T follicular helper cell (primary cell): ENCODE measurements at regions not wholly inside any gene's neighbourhood (a gene's known extent, or its start where the extent isn't known, plus 50 kb on each side); places are given as distances from the start of the nearest gene placed in this dataset.

ENCODE experiments used
- DNase-seq: peaks from one replicate; pipeline ENCODE4 v3.0.0-alpha.2; 2020; ENCODE audit warnings: low read depth

DNA sequence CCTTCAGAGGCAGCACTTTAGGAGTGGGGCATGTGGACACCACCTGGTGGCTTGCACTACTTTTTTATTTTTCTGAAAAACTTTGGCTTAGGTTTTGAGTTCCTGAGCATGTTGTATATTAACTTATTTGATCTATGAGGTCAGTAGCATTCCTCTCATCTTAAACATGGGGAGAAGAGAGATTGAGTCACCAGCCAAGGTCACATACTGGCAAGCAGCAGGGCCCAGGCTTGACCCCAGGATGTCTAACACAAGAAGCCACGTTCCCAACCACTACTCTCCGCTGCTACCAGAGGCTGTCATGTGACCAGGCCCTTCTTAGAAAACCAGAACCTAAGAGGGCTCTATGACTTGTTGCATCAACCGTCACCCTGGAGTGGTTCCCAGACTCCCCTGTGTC is 210.3 kb upstream of the GPR26 start:
- DNase-seq: no peak

DNA sequence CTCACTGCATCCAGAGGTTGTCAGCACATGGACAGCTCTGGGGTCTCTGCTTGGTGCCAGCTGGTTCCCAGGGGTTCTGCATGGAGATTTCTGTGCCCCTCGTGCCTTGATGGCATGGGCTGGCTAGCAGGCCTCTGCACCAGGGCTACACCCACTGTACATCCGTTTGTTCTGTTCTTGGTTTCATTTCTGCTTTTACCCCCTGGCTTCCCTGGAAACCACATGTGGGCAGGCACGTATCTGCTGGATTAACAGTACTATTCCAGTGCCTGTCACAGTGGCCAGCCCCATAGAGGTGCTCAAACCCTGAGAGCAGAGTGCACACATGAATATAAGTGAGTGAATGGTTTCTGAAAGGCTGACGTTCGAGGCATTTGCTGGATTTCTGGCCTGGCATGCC is 207.2 kb upstream of the GPR26 start:
- no peak for DNase-seq

DNA sequence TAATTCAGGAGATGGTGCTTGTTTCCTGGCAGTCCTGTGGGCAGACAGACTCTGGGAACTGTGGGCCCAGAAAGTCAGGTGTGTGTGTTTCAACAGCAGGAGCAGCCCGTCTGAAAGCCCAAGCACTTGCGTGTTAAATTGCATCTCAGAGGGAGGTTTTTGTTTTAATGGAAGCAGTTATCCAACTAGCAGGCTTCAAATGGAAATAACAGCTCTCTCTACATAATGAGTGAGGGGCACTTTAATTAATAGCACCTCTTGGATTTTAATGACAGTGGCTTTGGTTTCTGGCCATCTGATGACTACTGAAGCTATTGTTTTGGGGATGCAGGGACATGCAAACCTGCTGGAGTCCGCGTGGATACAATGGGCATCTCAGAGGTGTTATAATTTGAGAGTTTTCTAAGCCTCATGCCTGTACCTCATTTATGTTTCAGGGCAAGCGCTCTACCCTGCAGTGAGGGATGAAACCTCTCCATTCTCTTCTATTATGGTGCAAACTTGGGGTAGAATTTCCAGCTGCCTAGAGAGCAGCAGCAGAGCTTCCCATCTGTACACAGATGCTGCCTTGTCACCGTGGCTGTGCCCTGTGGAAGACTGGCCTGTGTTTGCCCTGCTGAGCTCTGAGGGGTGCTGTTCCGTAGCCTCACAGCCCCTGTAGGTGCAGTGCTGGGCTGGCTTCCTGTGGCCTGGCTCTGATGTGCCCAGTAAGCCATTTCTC is 206.6 kb upstream of the GPR26 start:
- DNase-seq: no peak

DNA sequence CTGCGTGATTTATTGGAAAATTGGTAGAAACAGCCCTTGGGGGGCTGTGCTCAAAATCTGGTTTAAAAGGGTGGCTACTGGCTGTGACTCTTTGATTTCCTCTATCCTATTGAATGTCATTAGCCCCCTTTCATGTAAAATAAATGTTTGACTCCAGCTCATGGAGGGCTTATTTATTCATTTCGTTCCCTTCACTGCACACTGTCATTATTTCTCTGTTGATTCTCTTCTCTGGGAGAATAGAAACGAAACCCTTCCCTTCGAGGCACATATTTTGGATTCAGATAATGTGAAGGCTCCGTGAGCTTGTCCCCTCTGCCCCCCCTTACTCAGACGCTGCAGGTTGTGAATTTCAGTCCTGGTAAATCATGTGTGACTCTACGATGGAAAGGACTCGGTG is 203.9 kb upstream of the GPR26 start:
- no peak for DNase-seq

DNA sequence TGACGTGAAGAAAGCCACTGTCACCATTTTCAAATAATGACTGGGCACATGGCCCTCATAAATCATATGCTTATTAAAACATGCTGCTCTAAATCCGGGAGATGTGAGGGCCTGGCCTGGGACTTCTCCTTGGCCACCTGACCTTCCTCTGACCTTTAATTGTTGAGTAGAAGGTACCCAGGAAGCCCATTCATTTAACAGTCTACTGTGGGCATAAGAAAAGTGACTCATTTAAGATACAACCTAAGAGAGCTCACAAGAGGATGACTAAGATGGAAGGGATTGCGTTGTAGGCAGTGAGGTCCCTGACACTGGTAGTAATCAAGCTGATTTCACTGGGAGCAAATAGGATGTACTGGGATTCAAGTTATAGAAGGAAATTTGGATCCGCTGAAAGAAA is 203.4 kb upstream of the GPR26 start:
- DNase-seq: no peak

DNA sequence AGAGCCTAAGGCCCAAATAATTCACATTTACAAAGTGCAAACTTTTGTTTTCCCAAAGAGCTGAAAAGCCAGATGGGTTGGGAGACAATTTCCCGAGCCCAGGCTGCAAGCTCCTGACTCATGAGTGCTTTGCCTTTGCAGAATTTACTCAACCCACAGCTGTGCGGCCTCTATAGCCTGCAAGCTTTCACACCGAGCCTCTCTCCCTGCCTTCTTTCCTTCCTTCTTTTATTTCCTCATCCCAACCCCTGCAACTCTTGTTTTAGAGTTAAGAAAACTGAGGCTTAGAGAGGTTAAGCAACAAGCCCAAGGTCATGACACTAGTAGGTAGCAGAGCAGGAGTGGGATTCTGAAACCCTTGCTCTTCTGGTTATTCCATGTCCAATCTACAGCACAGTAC is 203.0 kb upstream of the GPR26 start:
- DNase-seq: no peak

DNA sequence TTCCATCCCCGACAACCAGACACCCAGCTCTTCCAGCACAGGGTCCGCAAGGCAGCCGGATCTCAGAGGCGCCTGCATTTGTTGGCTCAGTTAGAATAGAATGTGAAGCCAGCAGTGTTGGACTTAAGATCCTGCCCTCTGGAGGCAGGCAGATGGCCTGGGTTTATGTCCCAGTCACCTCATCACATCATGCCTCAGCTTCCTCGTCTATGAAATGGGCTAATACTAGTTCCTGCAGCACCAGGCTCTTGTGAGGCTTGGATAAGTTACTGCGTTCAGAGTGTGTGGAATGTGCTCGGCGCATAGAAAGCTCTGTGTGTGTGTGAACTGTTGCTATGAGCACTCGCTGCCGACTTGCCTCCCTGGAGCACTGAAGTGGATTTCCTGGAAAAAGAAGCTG is 202.5 kb upstream of the GPR26 start:
- no peak for DNase-seq

GRCh38 chr10:123464430-123465323 is 201.5 kb upstream of the GPR26 start:
- DNase-seq: no peak

DNA sequence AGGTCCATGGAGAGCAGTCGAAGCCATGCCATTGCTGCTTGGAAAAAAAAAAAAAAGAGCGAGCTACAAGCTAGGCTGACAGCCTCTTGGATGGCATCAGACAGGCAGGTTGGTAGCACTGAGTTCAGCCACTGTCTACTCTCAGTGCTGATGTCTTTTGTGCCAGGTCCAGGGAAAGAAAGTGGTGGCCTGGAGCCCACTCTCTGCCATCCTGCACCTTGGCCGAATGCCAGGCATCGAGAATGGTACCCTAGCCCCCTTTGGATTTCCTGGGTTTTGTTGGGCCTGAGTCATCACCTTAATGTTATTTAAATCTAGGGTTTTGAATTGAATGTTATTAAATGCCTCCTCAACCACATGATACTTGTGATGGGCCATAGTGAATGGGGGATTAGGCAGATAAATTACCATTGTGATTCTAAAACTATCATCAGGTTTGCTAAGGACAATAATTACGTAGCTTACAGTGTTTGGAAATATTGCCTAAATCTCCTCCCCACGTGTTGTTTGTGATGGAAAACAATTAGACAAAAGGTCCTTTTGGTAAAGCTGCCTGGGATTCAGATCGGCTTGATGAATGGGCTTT is 195.7 kb upstream of the GPR26 start:
- DNase-seq: no peak

- DNase-seq: no peak
These were observed 194.3 kb upstream of the GPR26 start for GRCh38 chr10:123471811-123472210.

DNA sequence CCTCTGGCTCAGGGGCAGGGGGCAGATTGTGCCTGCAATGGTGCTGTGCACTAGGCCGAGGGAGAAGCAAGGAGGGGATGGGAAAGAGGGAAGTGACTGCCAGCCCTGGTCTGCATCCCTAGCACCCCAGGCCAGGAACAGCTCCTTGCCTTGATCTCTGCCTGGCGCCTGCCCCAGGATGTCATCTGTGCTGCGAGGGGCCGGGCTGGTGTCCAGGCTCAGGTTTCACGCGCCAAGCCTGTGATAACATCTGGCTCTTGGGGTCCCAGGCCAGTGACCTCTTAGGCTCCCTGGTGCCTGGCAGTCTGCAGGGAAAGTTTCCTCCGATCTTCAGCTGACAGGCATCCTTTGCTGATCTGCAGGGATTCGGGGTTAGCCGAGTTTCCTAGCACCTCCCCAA is 193.5 kb upstream of the GPR26 start:
- DNase-seq: no peak

DNA sequence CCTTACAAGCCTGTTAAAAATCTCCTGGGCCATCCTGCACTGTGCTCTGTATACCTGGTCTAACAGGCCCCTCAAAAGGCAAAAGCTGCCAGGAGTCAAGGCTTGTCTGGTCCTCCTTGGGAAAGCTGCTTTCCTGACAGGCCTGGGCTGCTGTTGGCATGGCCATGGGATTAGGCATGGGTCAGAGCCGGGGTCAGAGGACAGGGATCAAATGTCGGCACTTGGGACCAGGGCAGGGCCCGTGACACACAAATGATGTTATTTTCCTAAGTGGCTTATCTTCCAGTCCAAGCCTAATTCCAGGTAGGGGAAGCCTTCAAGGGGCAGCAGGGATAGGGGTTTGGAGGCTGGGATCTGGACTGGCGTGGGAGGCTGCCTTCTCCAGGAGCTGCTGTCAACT is 191.5 kb upstream of the GPR26 start:
- no peak for DNase-seq

GRCh38 chr10:123475466-123475865 is 190.7 kb upstream of the GPR26 start:
- no peak for DNase-seq

DNA sequence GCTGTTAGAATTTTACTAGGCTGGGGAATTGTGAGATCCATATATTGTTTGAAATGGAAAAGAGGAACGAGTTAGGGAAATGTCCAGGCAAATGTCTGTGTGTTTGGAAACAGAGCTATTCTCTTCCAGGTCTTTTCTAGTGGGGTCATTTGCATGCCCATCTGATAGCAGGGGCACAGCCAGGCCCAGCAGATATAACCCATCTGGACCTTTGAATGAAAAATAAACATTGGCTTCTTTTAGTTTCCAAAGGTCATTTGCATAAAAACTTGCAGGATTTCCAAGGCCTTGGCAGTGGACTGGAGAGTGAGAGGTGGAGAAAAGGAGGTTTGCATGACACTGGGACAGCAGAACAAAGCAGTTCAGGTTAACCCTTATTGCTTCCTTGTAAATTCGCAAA is 188.0 kb upstream of the GPR26 start:
- no peak for DNase-seq

GRCh38 chr10:123479640-123480039 is 186.5 kb upstream of the GPR26 start:
- no peak for DNase-seq

DNA sequence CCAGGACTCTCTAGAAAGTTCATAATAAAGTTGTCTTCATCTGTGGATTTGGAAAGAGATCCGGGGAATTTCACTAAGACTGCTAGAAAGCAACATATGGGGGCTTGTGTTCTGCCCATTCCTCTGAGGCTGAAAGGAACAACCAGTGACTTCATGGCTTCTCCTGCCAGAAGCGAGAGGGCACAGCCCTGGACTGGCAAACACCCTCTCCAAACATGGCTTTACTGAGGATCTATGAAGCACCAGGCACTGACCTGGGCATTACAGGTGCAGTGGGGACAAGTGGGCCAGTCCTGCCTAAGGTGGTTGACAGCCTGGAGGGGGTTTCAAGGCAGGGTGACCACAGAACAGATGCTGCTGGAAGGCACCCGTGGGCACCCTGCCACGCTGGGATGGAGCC is 185.8 kb upstream of the GPR26 start:
- DNase-seq: no peak

DNA sequence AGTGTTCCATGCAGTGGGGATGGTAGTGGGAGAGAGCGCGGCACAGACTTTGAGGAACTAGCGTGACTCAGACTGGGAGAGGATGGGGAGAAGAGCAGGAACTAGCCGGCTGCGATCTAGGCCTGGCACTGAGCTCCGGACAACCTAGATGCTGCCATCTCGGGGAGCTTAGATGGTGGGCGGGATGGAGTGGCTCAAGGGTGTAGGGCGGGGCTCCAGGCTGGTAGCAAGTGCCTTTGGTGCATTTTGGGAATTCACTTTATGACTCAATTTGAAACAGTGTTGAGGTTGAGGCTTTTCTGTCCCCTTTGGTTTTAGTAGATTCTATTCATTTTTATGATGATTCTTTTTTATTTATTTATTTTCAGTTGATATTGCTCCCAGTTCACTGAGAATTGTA is 185.3 kb upstream of the GPR26 start:
- no peak for DNase-seq

GRCh38 chr10:123484722-123485121 is 181.4 kb upstream of the GPR26 start:
- no peak for DNase-seq

- no peak for DNase-seq
These were observed 180.7 kb upstream of the GPR26 start for GRCh38 chr10:123485341-123485960.

DNA sequence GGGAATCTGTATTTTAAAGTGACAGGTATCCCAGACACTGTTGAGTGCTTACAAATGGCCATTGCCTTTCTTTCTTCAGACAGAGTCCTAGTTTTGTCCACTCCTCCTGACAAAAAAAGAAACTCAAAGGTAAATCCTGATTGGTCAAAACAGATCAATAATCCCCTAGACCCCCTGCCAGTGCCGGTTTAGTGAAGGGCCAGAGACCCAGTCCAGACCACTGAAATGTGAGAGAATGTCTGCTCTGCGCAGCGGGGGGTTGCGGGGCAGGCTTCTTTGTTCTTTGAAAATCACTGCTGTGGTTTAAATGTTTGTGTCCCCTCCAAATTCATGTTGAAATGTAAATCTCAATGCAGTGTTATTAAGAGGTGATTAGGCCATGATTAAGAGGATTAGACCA is 177.7 kb upstream of the GPR26 start:
- DNase-seq: no peak

GRCh38 chr10:123491364-123491763 is 174.8 kb upstream of the GPR26 start:
- no peak for DNase-seq

GRCh38 chr10:123492016-123492415 is 174.1 kb upstream of the GPR26 start:
- no peak for DNase-seq
